GM18517 (cell line): ENCODE measurements at regions not wholly inside any gene's neighbourhood (a gene's known extent, or its start where the extent isn't known, plus 50 kb on each side); places are given as distances from the start of the nearest gene placed in this dataset.
A peak's percentile ranks its signal among the peaks of the same experiment; 100 is the strongest.
"Not testable (repeated sequence)": the region's sequence is repeated elsewhere in the genome, so short reads cannot be mapped to it uniquely, and the experiment has no call there.

Source experiments
- ATAC-seq: cut with Tn5 transposase; IDR thresholded peaks from one replicate; pipeline ENCODE4 v1.9.1; 2021; ENCODE audit warnings: mild to moderate bottlenecking, moderate library complexity; ENCODE audit not compliant: unreplicated experiment

DNA sequence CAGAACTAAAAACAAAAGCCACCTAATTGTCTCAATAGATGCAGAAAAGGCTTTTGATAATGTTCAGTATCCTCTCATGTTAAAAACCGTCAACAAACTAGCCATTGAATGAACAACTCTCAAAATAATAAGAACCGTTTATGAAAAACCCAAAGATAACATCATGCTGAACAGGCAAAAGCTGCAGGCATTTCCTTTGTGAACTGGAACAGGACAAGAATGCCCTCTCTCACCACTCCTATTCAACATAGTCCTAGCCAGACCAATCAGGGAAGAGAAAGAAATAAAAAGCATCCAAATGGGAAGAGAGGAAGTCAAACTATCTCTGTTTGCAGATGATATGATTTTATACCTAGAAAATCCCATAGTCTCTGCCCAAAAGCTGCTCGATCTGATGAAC, 179.6 kb upstream of the EDNRB start:
- no peak for ATAC-seq

DNA sequence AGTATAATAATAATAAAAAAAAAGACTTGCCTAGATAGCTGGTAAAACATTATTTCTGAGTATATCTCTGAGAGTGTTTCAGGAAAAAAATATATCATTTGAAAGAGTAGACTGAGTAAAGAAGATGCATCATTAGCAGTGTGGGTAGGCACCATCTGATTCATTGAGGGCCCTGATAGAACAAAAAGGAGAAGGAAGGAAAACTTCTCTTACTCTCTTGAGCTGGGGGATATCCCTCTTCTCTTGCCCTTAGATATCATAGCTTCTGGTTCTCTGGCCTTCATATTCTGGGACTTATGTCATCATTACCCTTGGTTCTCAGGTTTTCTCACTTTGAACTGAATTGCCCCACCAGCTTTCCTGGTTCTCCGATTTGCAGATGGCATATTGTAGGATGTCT, 177.6 kb upstream of the EDNRB start:
- no peak for ATAC-seq

DNA sequence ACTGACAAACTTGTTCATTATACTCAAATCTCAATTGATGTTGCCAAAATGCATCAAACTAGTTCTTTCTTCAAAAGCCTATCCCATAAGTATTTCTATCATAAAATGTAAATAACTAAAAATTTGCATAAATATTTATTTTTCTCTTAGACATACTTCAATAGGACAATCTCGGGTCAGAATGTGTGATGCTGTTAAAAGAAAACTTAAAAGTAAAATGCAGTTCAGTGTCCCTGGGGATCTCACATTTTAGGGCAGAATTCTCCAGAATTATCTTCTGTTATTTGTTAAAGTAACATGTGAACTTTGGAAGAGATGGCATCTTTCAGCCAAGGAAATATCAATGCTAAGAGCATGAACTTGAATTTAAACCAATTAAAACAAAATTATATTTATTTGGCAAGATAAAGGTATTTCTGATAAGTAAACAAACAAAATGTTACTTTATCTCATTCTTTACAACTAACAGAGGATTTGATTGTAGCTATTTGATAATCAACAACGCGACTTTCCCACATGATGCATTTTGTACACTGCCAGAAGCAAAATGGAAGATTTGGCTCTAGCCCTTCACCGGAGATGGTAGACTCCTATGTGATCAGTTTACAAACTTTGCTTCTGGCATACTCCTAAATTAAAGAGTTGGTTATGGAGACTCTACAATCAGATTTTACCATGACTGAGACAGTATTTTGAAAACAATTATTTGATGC, 169.5 kb upstream of the EDNRB start:
- no peak for ATAC-seq

DNA sequence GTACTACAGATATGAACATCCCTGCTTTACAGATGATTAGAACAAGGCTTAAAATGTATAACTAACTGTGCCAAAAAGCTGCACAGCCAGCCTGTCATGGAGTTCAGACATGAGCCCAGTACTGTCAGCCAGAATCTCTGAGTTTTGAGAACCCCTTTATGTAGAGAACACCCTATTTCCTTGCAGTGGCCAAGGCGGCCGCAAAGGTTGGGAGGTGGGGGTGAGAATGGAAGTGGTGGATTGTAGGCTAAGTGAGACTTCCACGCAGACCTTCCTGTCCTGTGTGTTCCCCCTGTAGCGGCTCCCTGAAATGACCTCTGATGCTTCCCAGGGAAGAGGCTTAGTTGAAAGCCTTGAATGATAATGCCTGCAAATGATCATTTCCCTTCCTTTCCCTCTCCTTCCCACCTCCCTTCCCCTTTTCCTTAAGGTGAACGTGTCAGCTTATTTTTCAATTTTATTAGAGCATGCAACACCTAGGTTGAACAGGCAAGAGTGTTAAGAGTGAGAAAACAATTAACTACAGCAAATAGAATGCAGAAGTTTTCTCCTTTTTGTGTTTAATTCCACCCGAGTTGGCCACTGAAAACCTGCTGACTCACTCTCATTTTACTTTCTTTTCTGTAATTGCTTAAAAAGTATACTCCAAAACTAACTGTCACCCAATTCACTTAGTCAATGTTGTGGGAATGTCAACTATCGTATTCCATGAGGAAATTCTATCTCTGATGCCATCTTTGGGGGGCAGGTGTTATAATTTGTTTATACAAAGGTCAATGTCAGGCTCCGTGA, 167.0 kb upstream of the EDNRB start:
- ATAC-seq = no peak

DNA sequence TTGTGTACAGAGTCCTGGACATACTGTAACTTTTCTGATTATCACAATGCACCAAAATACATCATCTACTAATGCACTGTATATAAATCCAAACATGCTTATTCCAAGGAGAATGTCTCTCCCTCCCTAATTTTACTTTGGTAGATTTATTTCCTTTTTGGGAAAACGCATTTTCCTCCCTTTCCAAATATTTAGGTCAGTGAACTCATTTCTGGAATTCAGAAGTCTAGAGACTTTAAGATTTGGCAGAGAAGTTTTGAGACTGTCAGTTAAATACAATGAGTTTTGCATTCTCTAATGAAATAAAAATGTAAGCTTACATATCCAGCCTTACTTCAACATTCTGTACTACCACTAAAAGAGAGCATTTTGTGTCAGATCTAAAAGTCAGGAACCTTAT, 165.8 kb upstream of the EDNRB start:
- no peak for ATAC-seq

DNA sequence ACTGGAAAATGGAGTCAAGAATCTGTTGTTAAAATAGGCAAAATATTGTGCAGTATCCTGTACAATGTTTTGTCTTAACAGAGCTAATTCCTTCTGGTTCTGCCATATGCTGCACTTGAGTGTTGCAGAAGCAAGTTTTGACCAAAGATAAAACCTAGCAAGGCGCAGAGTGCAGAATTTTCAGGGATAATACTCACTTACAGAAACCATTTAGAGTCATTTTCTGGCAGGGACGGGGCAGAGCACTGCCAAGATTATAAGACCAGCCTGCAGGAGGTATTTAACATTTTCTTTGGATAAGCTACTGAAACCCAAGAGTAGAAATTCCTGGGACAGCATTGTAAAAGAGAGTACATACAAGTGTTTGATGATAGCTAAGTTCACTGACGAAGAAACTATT, 159.5 kb upstream of the EDNRB start:
- no peak for ATAC-seq

DNA sequence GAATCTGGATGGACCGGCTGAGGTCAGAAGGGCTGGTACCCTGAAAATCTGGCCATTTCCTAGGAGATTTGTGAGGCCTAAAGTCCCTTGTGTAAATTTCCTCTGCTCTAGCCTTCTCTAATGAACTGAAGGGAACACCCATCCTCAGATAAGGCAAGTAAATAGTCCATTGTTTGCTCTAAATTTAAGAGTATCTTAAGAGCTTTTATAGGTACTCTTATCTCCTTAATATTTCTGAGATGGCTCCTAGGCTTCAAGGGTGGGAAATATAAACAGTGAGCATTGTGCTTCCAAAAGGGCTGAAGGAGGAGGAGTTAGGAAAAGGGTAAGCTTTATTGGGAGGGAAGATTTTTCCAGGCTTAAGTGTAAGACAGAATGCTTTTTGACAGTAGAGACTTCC, 148.7 kb upstream of the EDNRB start:
- no peak for ATAC-seq

DNA sequence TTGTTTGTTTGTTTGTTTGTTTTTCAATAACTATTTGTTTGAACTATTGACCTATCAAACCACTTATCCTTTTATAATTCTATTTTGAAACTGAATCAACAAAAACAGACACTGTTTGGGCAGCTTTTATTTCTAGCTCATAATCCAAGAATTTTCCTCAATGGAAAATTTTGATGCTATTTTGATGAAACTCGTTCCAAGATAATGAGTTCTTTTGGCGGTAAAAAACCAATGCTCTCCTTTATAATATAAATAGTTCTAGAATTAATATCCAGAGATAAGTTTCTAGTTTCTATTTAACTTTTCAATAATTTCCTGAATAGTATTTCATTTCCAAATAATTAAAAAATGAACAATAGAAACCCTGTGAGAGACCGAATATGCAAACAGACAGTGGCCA, 146.5 kb upstream of the EDNRB start:
- ATAC-seq = no peak

DNA sequence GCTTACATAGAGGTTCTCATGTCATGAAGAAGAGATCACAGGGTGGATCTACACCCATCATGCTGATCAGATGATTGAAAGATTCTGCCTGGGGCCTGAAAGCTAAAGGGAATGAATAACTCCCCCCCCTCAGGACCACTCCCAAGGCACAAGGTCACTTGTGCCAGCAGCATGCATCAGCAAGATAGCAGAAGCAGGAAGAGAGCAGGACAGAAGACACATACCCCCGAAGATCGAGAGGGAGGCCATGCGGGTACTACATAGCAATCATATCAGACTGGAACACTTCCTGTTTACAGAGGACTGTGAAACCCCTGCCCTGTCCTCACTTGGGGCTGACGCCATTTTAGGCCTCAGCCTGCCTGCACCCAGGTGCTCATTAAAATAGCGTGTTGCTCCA, 143.2 kb upstream of the EDNRB start:
- no peak for ATAC-seq

DNA sequence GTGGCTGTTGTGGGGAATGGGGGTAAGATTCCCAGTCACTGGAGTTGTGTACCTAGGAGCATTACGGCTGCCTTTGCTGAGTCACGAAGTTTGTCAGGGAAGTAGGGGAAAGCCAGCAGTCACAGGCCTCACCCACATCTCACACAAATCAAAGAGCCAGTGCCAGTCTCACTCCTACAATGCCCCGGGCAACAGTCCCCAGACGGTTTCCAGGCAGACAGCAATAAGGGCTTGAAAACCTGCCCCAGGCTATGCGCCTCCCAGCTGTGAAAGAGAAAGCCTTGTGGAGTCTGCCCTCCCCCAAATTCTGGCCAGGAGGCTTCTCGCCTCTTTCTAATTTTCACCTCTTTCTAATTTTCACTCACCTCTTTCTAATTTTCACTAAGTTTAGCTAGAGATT, 142.3 kb upstream of the EDNRB start:
- ATAC-seq = no peak

DNA sequence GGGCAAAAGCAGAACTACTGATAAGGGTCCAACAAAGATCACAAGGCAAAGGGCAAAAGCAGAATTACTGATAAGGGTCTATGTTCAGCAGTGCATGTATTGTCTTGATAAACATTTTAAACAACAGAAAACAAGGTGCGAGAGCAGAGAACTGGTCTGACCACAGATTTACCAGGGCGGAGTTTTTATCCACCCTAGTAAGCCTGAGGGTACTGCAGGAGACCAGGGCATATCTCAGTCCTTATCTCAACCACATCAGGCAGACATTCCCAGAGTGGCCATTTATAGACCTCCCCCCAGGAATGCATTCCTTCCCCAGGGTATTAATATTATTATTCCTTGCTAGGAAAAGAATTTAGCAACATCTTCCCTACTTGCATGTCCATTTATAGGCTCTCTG, 138.2 kb upstream of the EDNRB start:
- ATAC-seq = not testable (repeated sequence)

DNA sequence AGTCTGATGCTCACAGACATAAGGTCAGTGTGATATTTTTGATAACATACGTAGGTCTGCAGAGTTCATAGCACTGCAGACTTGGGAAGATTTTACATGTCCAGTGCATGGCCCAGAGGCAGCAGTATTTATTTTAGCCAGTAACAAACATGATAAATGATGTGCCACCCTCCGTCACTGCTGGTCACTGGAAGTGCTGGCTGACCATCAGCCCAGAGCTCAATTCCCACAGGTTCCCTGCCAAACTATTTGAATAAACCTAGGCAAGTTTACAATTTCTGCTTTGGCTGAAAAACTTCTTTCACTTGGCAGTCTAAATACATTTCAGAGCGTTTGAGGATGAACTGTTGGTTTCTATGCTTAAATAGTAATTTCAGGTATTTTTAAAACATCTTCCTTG, 135.5 kb upstream of the EDNRB start:
- no peak for ATAC-seq

DNA sequence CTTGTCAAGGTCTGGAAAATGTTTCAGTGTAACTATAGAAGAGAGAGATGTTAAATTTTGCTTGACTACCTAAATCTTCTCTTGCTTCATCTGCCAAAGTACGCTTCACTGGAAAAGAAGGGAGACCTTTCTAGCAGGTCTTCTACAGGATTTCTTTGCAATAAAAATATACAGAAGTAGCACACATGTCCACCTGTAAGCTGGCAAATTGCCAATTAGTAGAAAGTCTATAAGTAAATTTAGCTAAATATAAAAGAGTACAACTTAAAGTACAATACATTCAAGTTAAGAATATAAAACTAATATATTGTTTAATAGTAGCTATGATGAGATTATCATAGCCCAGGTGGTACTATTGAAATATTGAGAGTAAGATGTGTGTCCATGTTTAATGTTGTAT, 128.5 kb upstream of the EDNRB start:
- no peak for ATAC-seq

DNA sequence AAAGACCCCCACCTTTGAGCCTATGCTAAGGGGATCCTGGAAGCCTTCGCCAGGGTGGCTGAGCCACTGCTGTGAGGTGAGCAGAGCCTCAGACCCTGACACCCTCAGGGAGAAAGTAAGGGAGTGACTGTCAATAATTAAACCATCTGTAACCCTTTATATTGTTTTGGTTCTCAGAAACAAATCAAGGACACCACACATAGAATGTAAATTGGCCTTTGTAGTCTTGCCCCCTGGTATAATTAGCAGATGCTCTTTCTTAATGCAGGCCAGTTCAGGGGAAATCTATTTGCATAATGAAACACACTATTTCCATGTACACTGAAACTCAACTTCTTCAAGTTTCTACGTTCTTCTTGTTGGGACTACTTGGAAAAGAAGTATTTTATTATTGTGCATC, 127.7 kb upstream of the EDNRB start:
- ATAC-seq = peak; percentile 90

DNA sequence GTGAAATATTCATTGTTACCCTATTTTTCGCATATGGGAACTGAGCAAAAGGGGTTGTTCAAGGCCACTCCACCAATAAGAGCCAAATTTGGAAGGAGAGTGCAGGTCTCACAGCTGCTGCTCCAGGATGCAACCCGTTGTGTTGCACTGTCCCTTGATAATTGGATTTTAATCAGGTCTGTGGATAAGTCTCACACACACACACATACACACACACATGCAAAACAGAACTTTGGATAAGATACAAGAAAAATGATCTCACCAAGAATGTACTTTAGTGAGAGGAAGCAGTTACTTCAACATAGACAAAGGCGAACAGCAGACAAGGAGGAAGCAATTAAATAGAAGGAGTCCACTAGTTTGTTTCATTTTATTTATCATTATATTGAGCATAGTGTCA, 127.3 kb upstream of the EDNRB start:
- peak; percentile 25 for ATAC-seq

DNA sequence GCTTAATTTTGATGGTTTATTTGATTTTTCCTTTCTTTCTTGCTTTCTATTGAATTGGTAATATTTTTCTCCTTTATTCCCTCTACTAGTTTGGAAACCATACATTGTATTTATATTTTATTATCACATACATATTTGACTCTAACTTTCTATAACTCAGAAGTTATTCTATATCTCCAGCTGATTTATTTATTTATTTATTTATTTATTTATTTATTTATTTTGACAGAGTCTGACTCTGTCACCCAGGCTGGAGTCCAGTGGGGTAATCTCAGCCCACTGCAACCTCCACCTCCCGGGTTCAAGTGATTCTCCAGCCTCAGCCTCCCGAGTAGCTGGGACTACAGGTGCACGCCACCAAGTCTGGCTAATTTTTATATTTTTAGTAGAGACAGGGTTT, 122.7 kb upstream of the EDNRB start:
- not testable (repeated sequence) for ATAC-seq

DNA sequence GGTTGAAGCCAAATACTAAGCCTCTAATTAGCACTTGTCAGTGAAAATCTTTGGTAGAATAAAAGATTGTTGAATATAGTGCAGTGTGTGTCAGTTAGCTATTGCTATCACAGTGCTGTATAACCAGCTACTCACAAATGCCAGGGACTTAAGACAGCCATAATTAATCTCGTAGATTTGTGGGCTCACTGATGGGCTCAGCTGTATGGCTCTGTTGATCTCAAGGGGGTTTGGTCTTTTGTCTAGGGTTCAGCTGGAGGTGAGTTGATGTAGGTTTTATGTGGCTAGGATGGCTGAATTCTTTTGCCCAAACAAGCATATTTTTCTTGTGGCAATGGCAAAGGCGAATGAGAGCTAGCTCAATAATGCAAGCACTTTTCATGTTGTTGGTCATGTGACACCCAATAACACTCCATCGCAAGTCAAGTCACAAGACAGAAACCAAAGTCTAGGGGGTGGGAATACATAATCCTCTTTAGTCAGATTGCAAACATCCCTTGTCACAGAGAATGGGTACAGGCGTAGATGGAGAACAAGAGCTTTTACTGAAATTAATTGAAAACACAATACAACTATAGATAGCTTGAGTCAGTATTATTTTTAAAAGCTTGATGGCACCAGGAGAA, 121.7 kb upstream of the EDNRB start:
- ATAC-seq = no peak

DNA sequence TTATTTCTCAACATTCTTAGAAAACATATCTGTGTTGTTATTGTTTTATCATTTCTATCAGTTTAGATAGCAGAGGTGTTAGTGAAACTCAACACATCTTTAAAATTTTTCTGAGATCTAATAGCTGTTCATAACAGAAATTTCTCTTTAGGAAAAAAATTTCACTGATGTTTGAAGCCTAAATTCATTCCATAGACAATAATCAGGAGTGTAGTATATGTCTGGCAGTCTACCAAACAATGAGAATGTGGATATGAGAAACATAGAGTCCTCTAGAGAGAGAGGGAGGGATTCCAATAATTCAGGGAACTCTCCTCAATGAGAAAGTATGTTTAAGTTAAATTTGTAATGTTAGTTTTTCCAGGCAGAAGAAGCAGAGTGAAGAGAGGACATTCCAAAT, 118.2 kb upstream of the EDNRB start:
- no peak for ATAC-seq

DNA sequence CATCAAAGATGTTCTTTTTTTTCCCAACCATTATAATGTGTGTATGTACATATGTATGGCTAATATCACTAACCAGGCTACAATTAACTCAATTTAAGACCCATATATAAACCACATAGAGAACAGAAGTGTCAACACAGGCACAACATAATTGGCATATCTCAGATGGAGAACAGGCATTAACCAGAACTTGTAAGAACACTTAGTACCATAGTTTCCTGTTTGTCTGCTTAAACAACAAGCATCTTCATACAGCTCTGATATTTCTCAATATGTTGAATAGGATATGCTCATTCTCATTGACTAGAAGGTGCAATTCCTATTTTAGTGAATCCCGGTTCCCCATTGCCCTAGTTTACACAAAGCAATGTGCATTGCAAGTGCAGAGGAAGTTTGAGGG, 116.9 kb upstream of the EDNRB start:
- no peak for ATAC-seq

DNA sequence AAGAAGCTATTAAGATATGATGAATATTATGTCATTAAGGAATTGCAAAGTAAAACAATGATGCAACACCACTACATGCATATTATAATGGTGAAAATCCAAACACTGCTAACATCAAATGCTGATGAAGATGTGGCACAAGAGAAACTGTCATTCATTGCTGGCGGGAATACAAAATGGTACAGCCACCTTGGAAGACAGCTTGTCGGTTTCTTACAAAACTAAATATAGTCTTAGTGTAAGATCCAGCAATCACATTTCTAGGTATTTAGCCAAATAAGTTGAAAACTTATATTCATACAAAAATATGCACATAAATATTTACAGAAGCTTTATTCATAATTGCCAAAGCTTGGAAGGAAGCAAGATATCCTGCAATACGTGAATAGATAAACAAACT, 114.9 kb upstream of the EDNRB start:
- no peak for ATAC-seq

DNA sequence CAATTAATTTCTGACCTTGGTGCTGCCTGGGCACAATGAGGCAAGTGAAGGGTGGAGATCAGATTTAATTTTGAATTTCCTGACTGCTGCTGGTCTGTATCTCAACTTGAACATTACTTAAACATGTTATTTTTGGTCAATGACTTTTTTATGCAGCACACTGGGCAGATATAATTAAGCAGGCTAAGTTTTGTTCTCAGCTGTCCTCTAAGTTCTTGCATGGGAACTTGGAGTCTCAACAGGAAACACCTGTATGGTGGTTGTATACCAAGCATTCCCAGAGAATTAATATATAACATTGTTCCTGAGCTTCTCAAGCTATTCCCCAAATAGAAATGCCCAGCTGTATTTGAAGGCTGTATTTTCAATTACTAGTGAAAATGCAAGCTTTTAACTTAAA, 113.5 kb upstream of the EDNRB start:
- ATAC-seq = no peak

DNA sequence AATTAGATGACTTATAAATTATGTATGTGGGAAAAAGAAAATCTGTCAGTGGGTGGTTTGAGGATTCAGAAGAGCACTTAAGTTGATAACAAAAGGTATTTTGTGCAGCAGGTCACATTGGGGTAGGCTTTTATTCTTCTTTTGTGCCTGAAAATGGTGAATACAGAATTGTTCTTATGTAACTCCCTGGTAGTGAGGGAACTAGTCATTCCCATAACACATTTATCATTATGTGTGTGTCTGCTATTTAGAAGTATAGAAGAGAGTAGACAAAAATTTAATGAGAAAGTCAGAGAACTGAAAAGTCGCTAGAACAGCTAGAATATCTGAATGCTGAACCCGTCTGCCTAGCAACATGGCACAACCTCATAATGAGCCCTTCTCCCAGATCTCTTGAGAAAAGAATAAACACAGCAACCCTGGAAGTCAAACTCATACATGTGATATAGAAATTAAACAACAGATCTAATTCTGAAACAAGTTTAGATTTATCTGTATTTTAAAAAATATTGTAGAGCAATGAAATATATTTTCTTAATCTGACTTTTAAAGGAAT, 111.8 kb upstream of the EDNRB start:
- ATAC-seq = no peak
